ENCODE measurements at regions not wholly inside any gene's neighbourhood (a gene's known extent, or its start where the extent isn't known, plus 50 kb on each side); places are given as distances from the start of the nearest gene placed in this dataset.
"Not testable (repeated sequence)": the region's sequence is repeated elsewhere in the genome, so short reads cannot be mapped to it uniquely, and the experiment has no call there.

DNA sequence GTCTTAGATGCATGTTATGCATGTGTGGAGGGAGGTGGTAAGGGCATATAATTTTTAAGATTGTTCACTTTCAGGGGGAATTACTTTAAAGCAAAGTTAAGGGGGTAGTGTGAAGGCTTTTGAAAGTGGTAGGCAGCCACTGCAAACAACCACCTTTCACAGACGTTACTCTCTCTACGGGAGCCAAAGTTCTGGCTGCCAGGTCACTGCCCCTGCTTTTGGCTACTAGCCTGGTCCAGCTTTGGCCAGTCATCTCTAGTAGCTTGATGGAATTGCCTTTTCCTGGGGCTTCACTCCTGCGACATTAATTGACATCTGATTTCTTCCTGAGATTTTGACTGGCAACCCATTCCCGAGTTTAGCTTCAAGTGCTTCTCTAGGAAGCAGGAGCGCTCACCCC is 397.5 kb downstream of the CDH11 start:
- no peak for DNase-seq (ENCODE audit: low spot score)

GRCh38 chr16:64718486-64718885 is 403.4 kb downstream of the CDH11 start:
- DNase-seq (ENCODE audit: low spot score): no peak

- no peak for DNase-seq (ENCODE audit: low spot score)
Measured at GRCh38 chr16:64717871-64718270, 404.0 kb downstream of the CDH11 start.

DNA sequence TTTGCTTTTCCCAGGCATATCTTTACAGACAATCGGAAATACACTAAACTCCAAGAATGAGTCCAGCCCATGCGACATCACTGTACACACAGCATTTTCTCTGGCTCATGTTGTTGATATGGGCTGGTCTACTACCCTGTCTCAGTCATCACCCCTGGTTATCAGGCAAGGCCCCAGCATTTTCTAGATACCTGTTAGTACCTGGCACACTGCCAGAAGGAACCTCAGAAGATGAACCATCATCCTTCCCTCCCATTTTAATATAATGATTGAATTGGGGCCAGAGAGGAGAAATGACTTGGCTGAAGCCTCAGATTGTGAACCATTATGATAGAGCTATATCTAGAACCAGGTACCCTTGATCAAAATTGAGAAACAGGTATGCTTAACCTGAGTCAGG is 406.2 kb downstream of the CDH11 start:
- DNase-seq (ENCODE audit: low spot score): no peak

DNA sequence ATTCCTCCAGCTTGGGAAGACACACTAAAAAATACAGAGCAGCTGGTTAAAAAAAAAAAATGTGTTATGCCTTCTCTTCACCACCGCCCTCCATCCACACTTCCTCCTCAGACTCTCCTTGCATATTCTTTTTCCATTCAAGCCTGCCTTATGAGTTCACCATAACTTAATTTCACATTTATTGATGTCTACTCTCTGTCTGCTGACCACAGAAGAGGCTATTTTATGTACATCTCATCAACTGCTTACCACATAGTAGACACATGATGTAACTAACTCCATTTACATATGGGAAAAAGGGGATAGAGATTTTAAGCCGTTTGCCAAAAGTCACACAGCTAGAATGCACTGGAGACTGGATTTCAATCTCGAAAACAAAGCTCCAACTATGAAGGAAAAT is 409.8 kb downstream of the CDH11 start:
- no peak for DNase-seq (ENCODE audit: low spot score)

DNA sequence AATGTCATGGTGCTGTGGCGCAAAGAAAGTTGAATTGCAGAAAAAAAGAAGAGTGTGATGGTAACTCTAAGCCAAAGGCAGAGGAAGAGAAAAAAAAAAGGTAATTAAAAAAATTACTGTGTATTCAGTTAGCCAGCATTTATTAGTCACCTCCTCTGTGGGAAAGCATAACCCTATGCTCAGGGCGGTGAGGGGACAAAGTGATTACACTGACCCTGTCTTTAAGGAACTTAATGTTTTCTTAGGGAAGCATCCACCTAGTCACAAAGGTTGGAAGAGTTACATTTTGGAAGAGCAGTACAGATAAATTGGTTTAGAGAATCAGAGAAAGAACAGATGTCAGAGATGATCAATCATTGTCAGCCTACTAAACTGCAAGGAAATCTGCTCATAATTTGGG is 410.3 kb downstream of the CDH11 start:
- no peak for DNase-seq (ENCODE audit: low spot score)

GRCh38 chr16:64711026-64711425 is 410.8 kb downstream of the CDH11 start:
- no peak for DNase-seq (ENCODE audit: low spot score)

- DNase-seq (ENCODE audit: low spot score): no peak
Measured at GRCh38 chr16:64705443-64705842, 416.4 kb downstream of the CDH11 start.

DNA sequence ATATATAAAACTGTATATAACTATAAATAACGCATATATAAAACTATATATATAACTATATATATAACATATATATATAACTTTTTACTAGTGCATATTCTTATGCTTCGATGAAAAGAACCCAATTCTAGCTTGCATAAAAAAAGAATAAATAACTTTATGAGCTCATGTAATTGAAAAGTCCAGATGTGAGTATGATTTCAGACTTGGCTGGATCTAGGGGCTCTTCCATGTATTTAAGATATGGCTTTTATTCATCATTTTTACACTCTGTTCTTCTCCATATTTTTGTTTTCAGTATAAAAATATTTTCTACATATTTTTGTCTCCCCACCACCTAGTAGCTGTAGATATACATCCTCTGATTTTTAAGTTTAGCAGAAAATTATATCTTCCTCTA is 417.5 kb downstream of the CDH11 start:
- DNase-seq (ENCODE audit: low spot score): no peak

DNA sequence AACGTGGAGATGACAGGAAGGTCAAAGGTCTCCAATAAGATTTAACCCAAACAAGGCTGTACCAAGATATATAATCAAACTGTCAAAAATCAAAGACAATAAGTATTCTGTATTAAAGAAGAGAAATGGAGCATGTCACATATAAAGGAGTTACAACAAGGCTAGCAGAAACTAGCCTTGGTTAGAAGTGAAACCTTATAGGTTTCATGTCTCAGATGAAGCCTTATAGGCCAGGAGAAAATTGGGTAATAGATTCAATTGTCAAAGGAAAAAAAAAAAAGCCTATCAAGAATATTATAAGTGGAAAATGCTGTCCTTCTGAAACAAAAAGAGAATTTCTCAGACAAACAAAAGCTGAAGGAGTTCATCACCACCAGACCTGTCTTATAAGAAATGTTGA is 419.4 kb downstream of the CDH11 start:
- no peak for DNase-seq (ENCODE audit: low spot score)

GRCh38 chr16:64700628-64701027 is 421.2 kb downstream of the CDH11 start:
- DNase-seq (ENCODE audit: low spot score): no peak

- DNase-seq (ENCODE audit: low spot score): no peak
Measured at GRCh38 chr16:64696866-64697265, 425.0 kb downstream of the CDH11 start.

GRCh38 chr16:64695684-64696083 is 426.2 kb downstream of the CDH11 start:
- DNase-seq (ENCODE audit: low spot score): no peak

DNA sequence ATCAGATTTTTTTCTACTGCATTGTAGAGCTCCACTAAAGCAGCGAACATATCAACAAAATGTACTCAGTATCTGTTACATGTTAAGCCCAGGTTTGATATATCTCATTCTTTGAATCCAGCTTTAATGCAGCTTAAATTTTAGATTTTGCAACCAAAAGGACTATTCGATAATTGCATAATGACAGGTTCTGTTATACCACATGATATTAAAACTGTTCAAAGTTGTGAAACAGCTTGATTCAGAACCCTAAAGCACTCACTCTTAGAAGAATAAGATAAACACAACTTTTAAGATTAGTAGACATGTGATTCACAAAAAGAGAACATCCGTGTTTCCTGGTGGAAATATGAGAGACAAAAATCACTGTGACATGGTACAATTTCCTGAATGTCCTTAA is 427.9 kb downstream of the CDH11 start:
- DNase-seq (ENCODE audit: low spot score): no peak

DNA sequence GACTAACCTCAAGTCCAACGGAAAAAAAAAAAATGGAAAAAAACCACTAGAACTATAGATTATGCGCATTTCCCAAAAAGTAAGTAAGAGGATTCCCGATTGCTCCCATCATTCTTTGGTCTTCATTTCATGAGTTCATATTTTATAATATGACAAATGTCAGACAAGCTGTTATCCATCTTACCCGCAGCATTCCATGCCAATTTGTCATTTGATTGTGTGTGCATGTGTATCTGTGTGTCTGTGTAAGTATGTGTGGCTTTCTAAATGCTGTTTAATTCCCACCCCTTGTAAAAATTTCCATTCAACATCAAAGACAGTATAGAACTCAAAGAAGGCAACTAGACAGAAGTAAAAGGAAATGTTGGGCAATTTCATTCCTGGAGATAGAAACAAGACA is 434.1 kb downstream of the CDH11 start:
- no peak for DNase-seq (ENCODE audit: low spot score)

GRCh38 chr16:64687123-64687522 is 434.7 kb downstream of the CDH11 start:
- DNase-seq (ENCODE audit: low spot score): no peak

DNA sequence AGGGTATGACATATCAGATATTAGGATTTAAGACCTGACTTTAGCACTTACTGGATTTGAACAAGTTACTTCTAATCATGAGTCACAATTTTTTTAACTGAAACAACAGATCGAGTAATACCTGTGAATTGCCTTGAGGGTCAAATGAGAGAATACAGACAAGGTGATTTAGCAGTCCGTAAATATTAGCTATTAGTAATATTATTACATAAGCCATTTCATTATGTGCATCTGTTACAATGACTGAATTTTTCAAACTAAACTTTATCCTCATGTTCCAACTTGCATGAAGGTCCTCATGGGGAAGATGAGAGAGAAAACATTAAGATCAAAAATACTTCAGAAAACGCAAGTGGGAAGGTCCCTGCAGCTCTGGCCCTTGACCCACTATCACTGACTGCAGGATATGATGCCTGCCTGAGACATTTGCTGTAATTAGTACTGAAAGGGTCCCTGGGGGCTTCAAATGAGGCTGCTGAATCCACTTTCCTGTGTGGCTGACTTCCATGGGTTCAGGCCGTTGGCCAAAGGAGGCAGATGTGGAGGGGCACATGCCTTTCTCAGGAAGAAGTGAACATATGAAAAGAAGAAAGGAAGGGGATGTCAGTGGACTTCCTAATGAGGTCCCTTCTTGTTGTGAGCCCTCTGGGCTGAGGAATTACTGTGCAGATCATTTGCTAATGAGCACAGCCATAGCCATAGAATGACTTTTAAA is 441.7 kb downstream of the CDH11 start:
- no peak for DNase-seq (ENCODE audit: low spot score)

GRCh38 chr16:64669573-64669972 is 452.3 kb downstream of the CDH11 start:
- no peak for DNase-seq (ENCODE audit: low spot score)

GRCh38 chr16:64667334-64667877 is 454.5 kb downstream of the CDH11 start:
- DNase-seq (ENCODE audit: low spot score): no peak

GRCh38 chr16:64662312-64662711 is 459.6 kb downstream of the CDH11 start:
- not testable (repeated sequence) for DNase-seq (ENCODE audit: low spot score)

DNA sequence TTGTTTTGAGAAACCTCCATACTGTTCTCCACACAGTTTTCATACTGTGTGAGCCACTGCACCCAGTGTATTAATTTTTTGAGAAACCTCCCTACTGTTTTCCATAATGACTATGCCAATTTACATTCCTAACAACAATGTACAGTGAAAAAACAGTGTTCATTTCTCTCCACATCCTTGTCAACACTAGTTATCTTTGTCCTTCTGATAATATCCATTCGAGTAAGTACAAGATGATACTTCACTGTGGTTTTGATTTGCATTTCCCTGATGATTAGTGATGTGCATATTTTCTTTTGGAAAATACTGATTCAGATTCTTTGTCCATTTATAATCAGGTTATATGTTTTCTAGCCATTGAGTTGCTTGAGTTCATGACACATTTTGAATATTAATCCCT is 462.0 kb downstream of the CDH11 start:
- no peak for DNase-seq (ENCODE audit: low spot score)

GRCh38 chr16:64657316-64658011 is 464.4 kb downstream of the CDH11 start:
- DNase-seq (ENCODE audit: low spot score): no peak

- DNase-seq (ENCODE audit: low spot score): no peak
Measured at GRCh38 chr16:64656471-64656870, 465.4 kb downstream of the CDH11 start.

DNA sequence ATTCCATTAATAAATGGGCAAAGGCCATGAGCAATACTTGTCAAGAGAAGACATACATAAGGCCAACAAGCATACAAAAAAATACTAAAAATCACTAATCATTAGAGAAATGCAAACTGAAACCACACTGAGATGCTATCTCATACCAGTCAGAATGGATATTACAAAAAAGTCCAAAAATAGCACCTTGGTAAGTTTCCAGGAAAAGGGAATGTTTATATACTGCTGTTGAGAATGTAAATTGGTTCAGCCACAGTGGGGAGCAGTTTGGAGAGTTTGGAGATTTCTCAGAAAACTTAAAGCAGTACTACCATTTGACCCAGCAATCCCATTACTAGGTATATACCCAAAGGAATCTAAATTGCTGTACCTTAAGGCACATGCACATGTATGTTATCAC is 467.7 kb downstream of the CDH11 start:
- no peak for DNase-seq (ENCODE audit: low spot score)

Measured in germinal center (tissue), 1 donor.